GM23338 (cell line): ENCODE measurements at regions not wholly inside any gene's neighbourhood (a gene's known extent, or its start where the extent isn't known, plus 50 kb on each side); places are given as distances from the start of the nearest gene placed in this dataset.

Experiments used
- CREB1 ChIP-seq: fragments of 250-450 bp; sonication (Bioruptor Pico); IDR thresholded peaks from 2 replicates; pipeline ENCODE4 v1.5.0; 2020; ENCODE audit warnings: low read depth, mild to moderate bottlenecking, moderate library complexity
- CTCF ChIP-seq, 2 experiments: fragments of 200-600 bp in 1 of 2; sonication (generic) in 1 of 2; conservative IDR thresholded peaks; 2 replicates each; pipeline versions ENCODE4 v1.5.1 to v1.6.1; 2016 to 2017; ENCODE audit warnings: antibody characterized with exemption in 2 of 2, low read depth in 2 of 2, mild to moderate bottlenecking in 2 of 2, moderate library complexity in 1 of 2
- ETS1 ChIP-seq: IDR thresholded peaks from 2 replicates; pipeline ENCODE4 v1.6.1; 2016; ENCODE audit warnings: antibody characterized with exemption
- EZH2 ChIP-seq: fragments of 200-600 bp; sonication (generic); IDR thresholded peaks from one replicate; pipeline ENCODE4 v1.8.0; 2017; ENCODE audit warnings: antibody characterized with exemption, mild to moderate bottlenecking, low read depth; ENCODE audit not compliant: unreplicated experiment
- POLR2AphosphoS5 ChIP-seq: IDR thresholded peaks from 2 replicates; pipeline ENCODE4 v1.6.1; 2016; ENCODE audit warnings: antibody characterized with exemption, low read depth
- REST ChIP-seq: IDR thresholded peaks from one replicate; pipeline ENCODE4 v1.6.1; 2018; ENCODE audit warnings: antibody characterized with exemption; ENCODE audit not compliant: unreplicated experiment

- TF ChIP-seq ETS1, result no peak
- TF ChIP-seq REST, result no peak
- TF ChIP-seq CREB1 (CRISPR knock-in tag), result no peak
- no peak for TF ChIP-seq CTCF (conservative IDR thresholded peaks at IDR 0.05; ENCODE audit: low read depth in 2 of 2)
- no peak for TF ChIP-seq EZH2
- TF ChIP-seq POLR2AphosphoS5, result no peak
Observed at GRCh38 chr2:128566671-128567070, 248.0 kb upstream of the HS6ST1 start.
